ENCODE measurements at regions not wholly inside any gene's neighbourhood (a gene's known extent, or its start where the extent isn't known, plus 50 kb on each side); places are given as distances from the start of the nearest gene placed in this dataset.

- DNase-seq (ENCODE audit: extremely low read depth, low read depth, low spot score), result no peak
Measured at GRCh38 chr1:212189352-212189738, 95.9 kb upstream of the PPP2R5A start.

- DNase-seq (ENCODE audit: extremely low read depth, low read depth, low spot score), result no peak
Measured at GRCh38 chr1:212190169-212190568, 95.0 kb upstream of the PPP2R5A start.

GRCh38 chr1:212192261-212192998 is 92.8 kb upstream of the PPP2R5A start:
- DNase-seq (ENCODE audit: extremely low read depth, low read depth, low spot score), result no peak

GRCh38 chr1:212196355-212196754 is 88.9 kb upstream of the PPP2R5A start:
- DNase-seq (ENCODE audit: extremely low read depth, low read depth, low spot score), result no peak

- DNase-seq (ENCODE audit: extremely low read depth, low read depth, low spot score), result no peak
Measured at GRCh38 chr1:212201461-212201860, 83.7 kb upstream of the PPP2R5A start.

GRCh38 chr1:212203630-212204029 is 81.6 kb upstream of the PPP2R5A start:
- no peak for DNase-seq (ENCODE audit: extremely low read depth, low read depth, low spot score)

- DNase-seq (ENCODE audit: extremely low read depth, low read depth, low spot score), result no peak
Measured at GRCh38 chr1:212205006-212205405, 80.2 kb upstream of the PPP2R5A start.

GRCh38 chr1:212205843-212206242 is 79.4 kb upstream of the PPP2R5A start:
- DNase-seq (ENCODE audit: extremely low read depth, low read depth, low spot score), result no peak

- no peak for DNase-seq (ENCODE audit: extremely low read depth, low read depth, low spot score)
Measured at GRCh38 chr1:212207118-212207517, 78.1 kb upstream of the PPP2R5A start.

GRCh38 chr1:212207822-212208520 is 77.2 kb upstream of the PPP2R5A start:
- no peak for DNase-seq (ENCODE audit: extremely low read depth, low read depth, low spot score)

- no peak for DNase-seq (ENCODE audit: extremely low read depth, low read depth, low spot score)
Measured at GRCh38 chr1:212208978-212209644, 76.1 kb upstream of the PPP2R5A start.

GRCh38 chr1:212211371-212211770 is 73.8 kb upstream of the PPP2R5A start:
- no peak for DNase-seq (ENCODE audit: extremely low read depth, low read depth, low spot score)

- no peak for DNase-seq (ENCODE audit: extremely low read depth, low read depth, low spot score)
Measured at GRCh38 chr1:212212343-212212742, 72.9 kb upstream of the PPP2R5A start.

GRCh38 chr1:212212906-212213305 is 72.3 kb upstream of the PPP2R5A start:
- DNase-seq (ENCODE audit: extremely low read depth, low read depth, low spot score), result no peak

- no peak for DNase-seq (ENCODE audit: extremely low read depth, low read depth, low spot score)
Measured at GRCh38 chr1:212213784-212214183, 71.4 kb upstream of the PPP2R5A start.

GRCh38 chr1:212214325-212214724 is 70.9 kb upstream of the PPP2R5A start:
- DNase-seq (ENCODE audit: extremely low read depth, low read depth, low spot score), result no peak

- DNase-seq (ENCODE audit: extremely low read depth, low read depth, low spot score), result no peak
Measured at GRCh38 chr1:212215910-212216309, 69.3 kb upstream of the PPP2R5A start.

GRCh38 chr1:212217633-212218032 is 67.6 kb upstream of the PPP2R5A start:
- no peak for DNase-seq (ENCODE audit: extremely low read depth, low read depth, low spot score)

GRCh38 chr1:212218065-212218464 is 67.1 kb upstream of the PPP2R5A start:
- no peak for DNase-seq (ENCODE audit: extremely low read depth, low read depth, low spot score)

GRCh38 chr1:212218911-212219310 is 66.3 kb upstream of the PPP2R5A start:
- no peak for DNase-seq (ENCODE audit: extremely low read depth, low read depth, low spot score)

GRCh38 chr1:212219679-212220463 is 65.3 kb upstream of the PPP2R5A start:
- no peak for DNase-seq (ENCODE audit: extremely low read depth, low read depth, low spot score)

Data from glomerular endothelial cell (primary cell).